ENCODE measurements at regions not wholly inside any gene's neighbourhood (a gene's known extent, or its start where the extent isn't known, plus 50 kb on each side); places are given as distances from the start of the nearest gene placed in this dataset.

GRCh38 chr9:80622508-80622907, 1050.7 kb downstream of the TLE4 start:
- no peak overlapping the region for H3K27ac ChIP-seq (ENCODE audit: extremely low read depth, low read depth, low read length)
- no peak for FAIRE-seq
- no TSS peak for BruUV-seq (replicated peaks)
- DNase-seq (ENCODE audit: extremely low read depth in 1 of 4, low spot score in 3 of 4): no peak
- no peak overlapping the region for H3K9ac ChIP-seq (ENCODE audit: insufficient read depth in 1 of 2, low read depth in 2 of 2, low read length in 2 of 2)
- 0% methylated on average over 1 of the region's 1 CpG for WGBS (ENCODE audit: insufficient coverage, low coverage, missing lambda C conversion rate)
- POLR2A ChIA-PET: no interaction called here
- CTCF ChIA-PET (ENCODE audit: low intra/inter-chr PET ratio): no interaction called here
- H3K9me3 ChIP-seq (replicated peaks; ENCODE audit: control insufficient read depth, insufficient read depth, low read depth, low read length): no peaks in the 10 kb centered on the region
- no peak for TF ChIP-seq ZC3H11A (IDR thresholded peaks at IDR 0.05; ENCODE audit: low read depth, low read length)
- TF ChIP-seq, protein P1, sequence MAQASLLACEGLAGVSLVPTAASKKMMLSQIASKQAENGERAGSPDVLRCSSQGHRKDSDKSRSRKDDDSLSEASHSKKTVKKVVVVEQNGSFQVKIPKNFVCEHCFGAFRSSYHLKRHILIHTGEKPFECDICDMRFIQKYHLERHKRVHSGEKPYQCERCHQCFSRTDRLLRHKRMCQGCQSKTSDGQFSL (CRISPR knock-in tag; IDR thresholded peaks at IDR 0.05): no peak
- TF ChIP-seq, protein P1 (tag; IDR thresholded peaks at IDR 0.05): no peak
- no peak for TF ChIP-seq RBM15 (IDR thresholded peaks at IDR 0.05; ENCODE audit: insufficient read depth, low read length)
- no peak for TF ChIP-seq RBM25 (IDR thresholded peaks at IDR 0.05; ENCODE audit: low read depth, low read length, severe bottlenecking)
- no peak for TF ChIP-seq ZBTB1 (CRISPR knock-in tag; IDR thresholded peaks at IDR 0.05; ENCODE audit: borderline replicate concordance, low read depth)
- no peak for TF ChIP-seq NKRF (IDR thresholded peaks at IDR 0.05; ENCODE audit: borderline replicate concordance)
- no peak for TF ChIP-seq PYGO2 (tag; IDR thresholded peaks at IDR 0.05)
- TF ChIP-seq, protein P2, sequence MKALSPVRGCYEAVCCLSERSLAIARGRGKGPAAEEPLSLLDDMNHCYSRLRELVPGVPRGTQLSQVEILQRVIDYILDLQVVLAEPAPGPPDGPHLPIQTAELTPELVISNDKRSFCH (CRISPR knock-in tag; IDR thresholded peaks at IDR 0.05): no peak
- TF ChIP-seq, protein P2 (tag; IDR thresholded peaks at IDR 0.05): no peak
- TF ChIP-seq, protein P3, sequence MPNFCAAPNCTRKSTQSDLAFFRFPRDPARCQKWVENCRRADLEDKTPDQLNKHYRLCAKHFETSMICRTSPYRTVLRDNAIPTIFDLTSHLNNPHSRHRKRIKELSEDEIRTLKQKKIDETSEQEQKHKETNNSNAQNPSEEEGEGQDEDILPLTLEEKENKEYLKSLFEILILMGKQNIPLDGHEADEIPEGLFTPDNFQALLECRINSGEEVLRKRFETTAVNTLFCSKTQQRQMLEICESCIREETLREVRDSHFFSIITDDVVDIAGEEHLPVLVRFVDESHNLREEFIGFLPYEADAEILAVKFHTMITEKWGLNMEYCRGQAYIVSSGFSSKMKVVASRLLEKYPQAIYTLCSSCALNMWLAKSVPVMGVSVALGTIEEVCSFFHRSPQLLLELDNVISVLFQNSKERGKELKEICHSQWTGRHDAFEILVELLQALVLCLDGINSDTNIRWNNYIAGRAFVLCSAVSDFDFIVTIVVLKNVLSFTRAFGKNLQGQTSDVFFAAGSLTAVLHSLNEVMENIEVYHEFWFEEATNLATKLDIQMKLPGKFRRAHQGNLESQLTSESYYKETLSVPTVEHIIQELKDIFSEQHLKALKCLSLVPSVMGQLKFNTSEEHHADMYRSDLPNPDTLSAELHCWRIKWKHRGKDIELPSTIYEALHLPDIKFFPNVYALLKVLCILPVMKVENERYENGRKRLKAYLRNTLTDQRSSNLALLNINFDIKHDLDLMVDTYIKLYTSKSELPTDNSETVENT (CRISPR knock-in tag; IDR thresholded peaks at IDR 0.05): no peak
- TF ChIP-seq, protein P4, sequence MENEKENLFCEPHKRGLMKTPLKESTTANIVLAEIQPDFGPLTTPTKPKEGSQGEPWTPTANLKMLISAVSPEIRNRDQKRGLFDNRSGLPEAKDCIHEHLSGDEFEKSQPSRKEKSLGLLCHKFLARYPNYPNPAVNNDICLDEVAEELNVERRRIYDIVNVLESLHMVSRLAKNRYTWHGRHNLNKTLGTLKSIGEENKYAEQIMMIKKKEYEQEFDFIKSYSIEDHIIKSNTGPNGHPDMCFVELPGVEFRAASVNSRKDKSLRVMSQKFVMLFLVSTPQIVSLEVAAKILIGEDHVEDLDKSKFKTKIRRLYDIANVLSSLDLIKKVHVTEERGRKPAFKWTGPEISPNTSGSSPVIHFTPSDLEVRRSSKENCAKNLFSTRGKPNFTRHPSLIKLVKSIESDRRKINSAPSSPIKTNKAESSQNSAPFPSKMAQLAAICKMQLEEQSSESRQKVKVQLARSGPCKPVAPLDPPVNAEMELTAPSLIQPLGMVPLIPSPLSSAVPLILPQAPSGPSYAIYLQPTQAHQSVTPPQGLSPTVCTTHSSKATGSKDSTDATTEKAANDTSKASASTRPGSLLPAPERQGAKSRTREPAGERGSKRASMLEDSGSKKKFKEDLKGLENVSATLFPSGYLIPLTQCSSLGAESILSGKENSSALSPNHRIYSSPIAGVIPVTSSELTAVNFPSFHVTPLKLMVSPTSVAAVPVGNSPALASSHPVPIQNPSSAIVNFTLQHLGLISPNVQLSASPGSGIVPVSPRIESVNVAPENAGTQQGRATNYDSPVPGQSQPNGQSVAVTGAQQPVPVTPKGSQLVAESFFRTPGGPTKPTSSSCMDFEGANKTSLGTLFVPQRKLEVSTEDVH (IDR thresholded peaks at IDR 0.05; ENCODE audit: low read depth, partially characterized antibody): no peak
- no peak for TF ChIP-seq HOXB6 (CRISPR knock-in tag; IDR thresholded peaks at IDR 0.05; ENCODE audit: borderline replicate concordance)
- no peak for TF ChIP-seq ZNF263 (CRISPR knock-in tag; IDR thresholded peaks at IDR 0.05; ENCODE audit: borderline replicate concordance)
- TF ChIP-seq DNMT1 (IDR thresholded peaks at IDR 0.05): no peak
- intact Hi-C loops (cut with micrococcal nuclease) (no loop called here), in situ Hi-C loops (cut with MboI) (no loop called here)
- H3K36me3 ChIP-seq (ENCODE audit: control insufficient read depth, insufficient read depth, low read length): no peaks in the 10 kb centered on the region
- no peaks in the 10 kb centered on the region for H3K27me3 ChIP-seq (ENCODE audit: control insufficient read depth in 2 of 2, insufficient read depth in 2 of 2, low read length in 2 of 2)
- no peak overlapping the region for H3K4me2 ChIP-seq (ENCODE audit: insufficient read depth, low read length)
- H3K4me1 ChIP-seq (replicated peaks in 1 of 2; ENCODE audit: control insufficient read depth in 2 of 2, insufficient read depth in 2 of 2, low read length in 2 of 2): no peaks in the 10 kb centered on the region
- H3K9me1 ChIP-seq (ENCODE audit: control insufficient read depth, insufficient read depth, low read length): no peaks in the 10 kb centered on the region
- no peak overlapping the region for H3K4me3 ChIP-seq
- H3K79me2 ChIP-seq (ENCODE audit: control insufficient read depth, insufficient read depth, low read length): no peaks in the 10 kb centered on the region
- ATAC-seq: no peak
- no peaks in the 10 kb centered on the region for H4K20me1 ChIP-seq (replicated peaks; ENCODE audit: control insufficient read depth, insufficient read depth, low read length)
- no peak overlapping the region for H2AFZ ChIP-seq (ENCODE audit: low read depth, low read length)
